IPS DF 6.9 (cell line): ENCODE measurements at regions not wholly inside any gene's neighbourhood (a gene's known extent, or its start where the extent isn't known, plus 50 kb on each side); places are given as distances from the start of the nearest gene placed in this dataset.

Experiments
- DNase-seq: peaks from one replicate; pipeline ENCODE4 v3.0.0-alpha.2; 2013; ENCODE audit warnings: low read depth, low spot score
- H3K27ac ChIP-seq: one replicate; pipeline ENCODE4 v1.5.1; 2013; ENCODE audit warnings: low read length, control low read depth
- H3K27me3 ChIP-seq: 2 replicates; pipeline ENCODE4 v1.6.1; 2013; ENCODE audit warnings: mild to moderate bottlenecking, low read length; ENCODE audit not compliant: control insufficient read depth, insufficient read depth
- H3K36me3 ChIP-seq: 2 replicates; pipeline ENCODE4 v1.6.1; 2013; ENCODE audit warnings: low read length; ENCODE audit not compliant: control insufficient read depth, insufficient read depth
- H3K4me1 ChIP-seq: 2 replicates; pipeline ENCODE4 v1.6.1; 2013; ENCODE audit warnings: low read length; ENCODE audit not compliant: control insufficient read depth, insufficient read depth
- H3K4me3 ChIP-seq: 2 replicates; pipeline ENCODE4 v1.5.1; 2013; ENCODE audit warnings: mild to moderate bottlenecking, low read length
- H3K9me3 ChIP-seq: 2 replicates; pipeline ENCODE4 v1.6.1; 2013; ENCODE audit warnings: low read length, inconsistent platforms; ENCODE audit not compliant: control insufficient read depth, insufficient read depth
- WGBS: extraction: QIAGEN DNeasy Blood & Tissue Kit; methylation state at CpG from one replicate; pipeline ENCODE4 v1.1.7; 2013; ENCODE audit warnings: mixed read lengths, missing lambda C conversion rate; ENCODE audit not compliant: insufficient read length, insufficient coverage; 5-methylcytosine and 5-hydroxymethylcytosine counted together

GRCh38 chrX:39313146-39313545, 511.9 kb downstream of the MID1IP1 start:
- Histone ChIP-seq H3K4me3 (no peak overlapping the region), H3K27me3 (no peaks in the 10 kb centered on the region), H3K9me3 (no peaks in the 10 kb centered on the region), H3K36me3 (no peaks in the 10 kb centered on the region), H3K27ac (no peak overlapping the region), H3K4me1 (no peaks in the 10 kb centered on the region)
- DNase-seq, result no peak
- WGBS, result no CpG with 5 or more reads among the region's 1 CpG

DNA sequence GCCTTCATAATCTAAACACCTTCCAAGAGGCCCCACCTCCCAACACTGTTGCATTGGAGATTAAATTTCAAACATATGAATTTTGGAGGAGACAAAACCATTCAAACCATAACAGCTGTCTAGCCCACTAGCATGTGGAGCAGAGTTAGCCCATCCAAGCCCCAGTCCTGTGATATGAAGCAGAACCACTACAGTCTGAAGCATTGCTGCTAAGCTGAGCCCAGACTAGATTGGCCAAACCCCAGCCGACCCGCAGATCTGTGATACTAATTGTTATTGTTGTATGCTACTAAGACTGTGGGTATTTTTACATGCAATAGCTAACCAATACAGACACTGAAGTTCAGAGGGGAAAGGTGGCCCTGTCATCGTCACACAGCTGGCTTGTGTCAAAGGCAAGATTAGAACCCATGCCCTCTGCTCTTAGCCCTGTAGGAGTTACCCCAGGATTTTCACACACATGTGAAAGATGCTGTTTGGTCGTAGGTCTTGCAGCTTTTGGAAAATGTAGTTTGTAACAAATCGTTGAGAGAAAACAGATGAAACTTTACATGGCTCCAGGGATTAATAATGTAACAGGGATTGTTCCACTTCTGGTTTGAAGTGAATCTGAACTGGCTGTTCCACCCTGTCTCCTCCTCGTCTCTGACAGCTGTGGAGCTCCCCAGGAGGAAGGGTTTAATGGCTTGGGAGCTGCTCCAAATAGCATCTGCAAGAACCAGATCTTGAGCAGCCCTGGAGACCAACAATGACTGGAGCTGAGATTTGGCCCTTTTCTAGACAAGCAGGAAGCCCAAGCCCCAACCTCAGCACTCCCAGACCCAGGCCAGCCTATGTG, 517.5 kb downstream of the MID1IP1 start:
- Histone ChIP-seq H3K27ac (no peak overlapping the region), H3K4me3 (no peak overlapping the region), H3K27me3 (no peaks in the 10 kb centered on the region), H3K36me3 (no peaks in the 10 kb centered on the region), H3K9me3 (no peaks in the 10 kb centered on the region), H3K4me1 (no peaks in the 10 kb centered on the region)
- WGBS, result no CpG with 5 or more reads among the region's 6 CpGs
- no peak for DNase-seq

DNA sequence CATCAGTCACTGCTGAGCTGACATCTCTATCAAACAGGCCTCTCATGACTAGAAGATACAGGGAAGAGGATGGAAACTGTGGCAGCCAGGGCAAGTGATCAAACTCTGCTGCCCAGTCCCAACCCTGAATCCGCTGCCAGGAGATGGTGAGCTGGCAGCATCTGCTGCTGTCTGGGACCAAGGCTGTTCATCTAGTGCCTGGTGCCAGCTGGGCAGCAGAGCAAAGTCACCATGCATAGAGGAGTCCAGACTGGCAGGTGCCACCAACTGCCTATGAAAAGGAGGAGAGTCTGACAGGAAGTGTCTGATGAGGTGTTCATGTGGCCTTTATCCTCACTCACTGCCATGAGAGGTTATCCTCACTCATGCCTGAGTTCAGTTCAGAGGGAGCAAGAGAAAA, 518.9 kb downstream of the MID1IP1 start:
- no peak for DNase-seq
- WGBS, result no CpG with 5 or more reads among the region's 1 CpG
- Histone ChIP-seq H3K27me3 (no peaks in the 10 kb centered on the region), H3K36me3 (no peaks in the 10 kb centered on the region), H3K4me3 (no peak overlapping the region), H3K27ac (no peak overlapping the region), H3K9me3 (no peaks in the 10 kb centered on the region), H3K4me1 (no peaks in the 10 kb centered on the region)

DNA sequence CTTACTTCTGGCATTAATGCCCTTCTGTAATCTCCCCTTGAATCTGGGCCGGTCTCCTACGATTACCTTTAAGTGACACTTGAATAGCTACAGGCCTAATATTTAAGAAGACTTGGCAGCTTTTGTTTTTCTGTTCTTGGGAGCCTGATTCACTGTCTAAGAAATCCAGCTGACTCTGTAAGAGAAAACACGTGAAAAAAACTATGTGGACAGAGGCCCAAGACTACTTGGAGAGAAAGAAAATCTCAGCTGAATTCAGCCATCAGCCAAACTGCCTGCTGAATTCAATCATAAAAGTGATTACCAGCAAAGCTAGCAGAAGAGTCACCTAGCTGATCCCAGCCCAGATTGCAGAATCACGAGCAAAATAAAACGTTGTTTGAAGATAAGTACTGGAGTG, 521.2 kb downstream of the MID1IP1 start:
- Histone ChIP-seq H3K27ac (no peak overlapping the region), H3K27me3 (no peaks in the 10 kb centered on the region), H3K4me1 (no peaks in the 10 kb centered on the region), H3K9me3 (no peaks in the 10 kb centered on the region), H3K4me3 (no peak overlapping the region), H3K36me3 (no peaks in the 10 kb centered on the region)
- no CpG with 5 or more reads among the region's 5 CpGs for WGBS
- DNase-seq, result no peak

DNA sequence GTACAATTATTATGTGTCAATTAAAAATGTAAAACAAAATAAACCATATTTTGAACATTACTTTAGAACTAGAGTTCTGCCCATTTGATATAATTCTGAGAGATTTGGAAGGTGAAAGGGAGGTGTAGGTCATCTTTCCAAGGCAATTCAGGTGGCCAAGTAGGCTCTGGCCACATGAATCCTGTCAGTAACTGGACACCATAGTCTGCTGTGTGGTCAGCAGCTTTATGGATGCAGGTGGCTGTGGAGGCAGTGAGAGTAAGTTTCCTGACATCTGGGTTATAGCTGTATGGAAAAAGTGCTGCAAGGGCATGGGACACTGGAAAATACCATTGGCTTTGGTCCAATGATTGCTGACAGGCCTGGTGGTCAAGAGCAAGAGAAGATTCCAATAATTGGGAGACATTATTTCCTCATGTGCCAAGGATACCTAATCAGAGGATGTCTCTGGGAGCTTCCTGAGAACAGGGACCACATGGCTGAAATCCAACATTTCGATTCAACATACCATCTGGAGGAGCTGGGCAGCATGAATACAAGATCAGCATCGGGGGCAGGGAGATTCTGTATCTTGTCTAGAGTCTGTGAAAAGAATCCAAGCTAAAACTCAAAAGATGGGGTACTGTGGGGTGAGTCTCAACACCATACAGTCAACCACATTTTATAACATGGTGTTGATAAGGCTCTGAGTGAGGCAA, 523.1 kb downstream of the MID1IP1 start:
- Histone ChIP-seq H3K4me1 (no peaks in the 10 kb centered on the region), H3K4me3 (no peak overlapping the region), H3K27ac (no peak overlapping the region), H3K27me3 (no peaks in the 10 kb centered on the region), H3K36me3 (no peaks in the 10 kb centered on the region), H3K9me3 (no peaks in the 10 kb centered on the region)
- no peak for DNase-seq
- no CpG with 5 or more reads among the region's 2 CpGs for WGBS

GRCh38 chrX:39327255-39327654, 526.0 kb downstream of the MID1IP1 start:
- Histone ChIP-seq H3K36me3 (no peaks in the 10 kb centered on the region), H3K27ac (no peak overlapping the region), H3K27me3 (no peaks in the 10 kb centered on the region), H3K4me3 (no peak overlapping the region), H3K4me1 (no peaks in the 10 kb centered on the region), H3K9me3 (no peaks in the 10 kb centered on the region)
- WGBS, result no CpG with 5 or more reads among the region's 7 CpGs
- no peak for DNase-seq

- no peak for DNase-seq
- Histone ChIP-seq H3K27me3 (no peaks in the 10 kb centered on the region), H3K9me3 (no peaks in the 10 kb centered on the region), H3K36me3 (no peaks in the 10 kb centered on the region), H3K4me3 (no peak overlapping the region), H3K27ac (no peak overlapping the region), H3K4me1 (no peaks in the 10 kb centered on the region)
- no CpG with 5 or more reads among the region's 1 CpG for WGBS
These were observed 526.4 kb downstream of the MID1IP1 start for GRCh38 chrX:39327705-39328104.

GRCh38 chrX:39328661-39329060, 527.4 kb downstream of the MID1IP1 start:
- WGBS, result no CpG with 5 or more reads among the region's 4 CpGs
- no peak for DNase-seq
- Histone ChIP-seq H3K27me3 (no peaks in the 10 kb centered on the region), H3K4me3 (no peak overlapping the region), H3K27ac (no peak overlapping the region), H3K36me3 (no peaks in the 10 kb centered on the region), H3K9me3 (no peaks in the 10 kb centered on the region), H3K4me1 (no peaks in the 10 kb centered on the region)

DNA sequence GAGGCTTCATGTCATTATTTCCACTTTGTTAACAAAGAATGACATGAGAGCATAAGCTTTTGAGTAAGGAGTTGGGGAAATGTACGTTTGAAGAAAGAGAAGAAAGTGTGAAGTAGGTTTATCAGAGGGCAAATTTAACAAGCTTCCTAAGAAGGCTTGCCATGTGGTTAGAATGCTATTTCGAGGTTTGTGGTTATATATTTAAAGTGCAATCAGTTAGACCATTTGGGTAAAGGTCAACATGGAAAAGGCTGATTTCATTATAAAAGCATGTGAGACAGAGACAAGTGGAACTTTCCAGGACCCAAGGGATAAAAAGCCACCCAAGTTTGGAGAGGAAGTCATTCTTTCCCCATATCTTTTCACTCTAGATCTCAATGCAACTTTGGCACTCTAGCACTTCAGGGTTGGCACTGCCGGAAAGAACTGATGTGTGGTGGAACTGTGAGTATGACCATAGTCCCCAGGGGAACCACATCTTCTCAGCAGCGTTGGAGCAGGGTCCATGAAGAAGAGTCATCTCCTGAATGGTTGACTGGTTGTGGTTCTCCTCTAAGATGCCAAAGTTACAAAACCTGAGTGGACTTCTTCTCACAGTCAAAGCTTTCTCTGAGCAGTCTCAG, 529.9 kb downstream of the MID1IP1 start:
- 100% methylated on average over 1 of the region's 4 CpGs for WGBS
- no peak for DNase-seq
- Histone ChIP-seq H3K27ac (no peak overlapping the region), H3K4me1 (no peaks in the 10 kb centered on the region), H3K4me3 (no peak overlapping the region), H3K27me3 (no peaks in the 10 kb centered on the region), H3K9me3 (no peaks in the 10 kb centered on the region), H3K36me3 (no peaks in the 10 kb centered on the region)

GRCh38 chrX:39333451-39333850, 532.2 kb downstream of the MID1IP1 start:
- H3K9me3 ChIP-seq, result no peaks in the 10 kb centered on the region
- no peaks in the 10 kb centered on the region for H3K4me1 ChIP-seq
- no peak overlapping the region for H3K4me3 ChIP-seq
- WGBS, result no CpG with 5 or more reads among the region's 2 CpGs
- H3K36me3 ChIP-seq, result no peaks in the 10 kb centered on the region
- no peaks in the 10 kb centered on the region for H3K27me3 ChIP-seq
- no peak for DNase-seq
- H3K27ac ChIP-seq, result no peak overlapping the region
